ENCODE measurements at regions not wholly inside any gene's neighbourhood (a gene's known extent, or its start where the extent isn't known, plus 50 kb on each side); places are given as distances from the start of the nearest gene placed in this dataset.

- TF ChIP-seq EZH2phosphoT487 (IDR thresholded peaks at IDR 0.05; ENCODE audit: borderline replicate concordance, low read length) (no peak), CTCF (IDR thresholded peaks at IDR 0.05; ENCODE audit: low read depth, low read length, poor library complexity, severe bottlenecking) (no peak)
These were observed 52.7 kb upstream of the VIPR2 start for GRCh38 chr7:159197066-159197975.

All from DOHH2 (cell line).